Thyroid gland (tissue), 4 donors: ENCODE measurements at regions not wholly inside any gene's neighbourhood (a gene's known extent, or its start where the extent isn't known, plus 50 kb on each side); places are given as distances from the start of the nearest gene placed in this dataset.

Source experiments
- POLR2A ChIP-seq, 2 donors: fragments of 450-650 bp; IDR thresholded peaks; one replicate each; pipeline ENCODE4 v1.6.1; 2017; ENCODE audit warnings: antibody characterized with exemption in 2 of 2, mild to moderate bottlenecking in 2 of 2, moderate library complexity in 1 of 2
- TF ChIP-seq, protein P1 (sequence below), 6 experiments: fragments of 200-600 bp in 3 of 6; fragments of 450-650 bp in 3 of 6; sonication (generic) in 3 of 6; IDR thresholded peaks; one replicate each; pipeline ENCODE4 v1.5.1; 2016 to 2019; ENCODE audit warnings: antibody characterized with exemption in 6 of 6, mild to moderate bottlenecking in 2 of 6, inconsistent platforms in 1 of 6, moderate library complexity in 1 of 6

DNA sequence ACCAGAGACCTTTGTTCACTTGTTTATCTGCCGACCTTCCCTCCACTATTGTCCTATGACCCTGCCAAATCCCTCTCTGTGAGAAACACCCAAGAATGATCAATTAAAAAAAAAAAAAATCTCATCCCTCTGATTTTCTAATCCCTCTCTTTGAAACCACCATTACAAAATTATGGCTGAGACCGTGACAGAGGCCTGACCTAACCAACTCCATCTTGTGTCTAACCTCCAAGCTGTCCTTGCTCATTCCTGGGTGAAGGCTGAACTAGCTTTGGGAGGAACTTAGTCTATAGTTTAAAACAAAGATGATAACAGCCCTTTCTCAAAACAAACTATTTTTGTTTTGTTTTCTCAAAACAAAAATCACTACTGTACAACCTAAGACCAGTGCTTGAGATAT lies 474.5 kb downstream of the TMEM114 start:
- TF ChIP-seq, protein P1, sequence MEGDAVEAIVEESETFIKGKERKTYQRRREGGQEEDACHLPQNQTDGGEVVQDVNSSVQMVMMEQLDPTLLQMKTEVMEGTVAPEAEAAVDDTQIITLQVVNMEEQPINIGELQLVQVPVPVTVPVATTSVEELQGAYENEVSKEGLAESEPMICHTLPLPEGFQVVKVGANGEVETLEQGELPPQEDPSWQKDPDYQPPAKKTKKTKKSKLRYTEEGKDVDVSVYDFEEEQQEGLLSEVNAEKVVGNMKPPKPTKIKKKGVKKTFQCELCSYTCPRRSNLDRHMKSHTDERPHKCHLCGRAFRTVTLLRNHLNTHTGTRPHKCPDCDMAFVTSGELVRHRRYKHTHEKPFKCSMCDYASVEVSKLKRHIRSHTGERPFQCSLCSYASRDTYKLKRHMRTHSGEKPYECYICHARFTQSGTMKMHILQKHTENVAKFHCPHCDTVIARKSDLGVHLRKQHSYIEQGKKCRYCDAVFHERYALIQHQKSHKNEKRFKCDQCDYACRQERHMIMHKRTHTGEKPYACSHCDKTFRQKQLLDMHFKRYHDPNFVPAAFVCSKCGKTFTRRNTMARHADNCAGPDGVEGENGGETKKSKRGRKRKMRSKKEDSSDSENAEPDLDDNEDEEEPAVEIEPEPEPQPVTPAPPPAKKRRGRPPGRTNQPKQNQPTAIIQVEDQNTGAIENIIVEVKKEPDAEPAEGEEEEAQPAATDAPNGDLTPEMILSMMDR (IDR thresholded peaks at IDR 0.05) = no peak
- TF ChIP-seq POLR2A (IDR thresholded peaks at IDR 0.05) = no peak
